GM12878 (cell line): ENCODE measurements at regions not wholly inside any gene's neighbourhood (a gene's known extent, or its start where the extent isn't known, plus 50 kb on each side); places are given as distances from the start of the nearest gene placed in this dataset.

Source experiments
- CTCF ChIP-seq, 3 experiments: IDR thresholded peaks in 2 of 3; conservative IDR thresholded peaks in 1 of 3; 2 replicates each; pipeline ENCODE4 v1.5.1; 2011; ENCODE audit warnings: low read depth in 3 of 3, low read length in 3 of 3, mild to moderate bottlenecking in 3 of 3, control low read depth in 2 of 3, moderate library complexity in 2 of 3, inconsistent platforms in 1 of 3, mixed read lengths in 1 of 3; ENCODE audit not compliant: control insufficient read depth in 2 of 3, insufficient read depth in 1 of 3; ENCODE audit errors: extremely low read depth in 1 of 3
- TAF1 ChIP-seq: IDR thresholded peaks from 2 replicates; pipeline ENCODE4 v1.6.1; 2011; ENCODE audit warnings: mild to moderate bottlenecking, low read depth, low read length, borderline replicate concordance
- TF ChIP-seq, protein P1 (sequence below): IDR thresholded peaks from 2 replicates; pipeline ENCODE4 v1.6.1; 2011; ENCODE audit warnings: low read depth, low read length, improper control_type of control experiment, borderline replicate concordance

GRCh38 chr7:149708026-149708425 lies 65.4 kb downstream of the ZNF467 start:
- no peak for TF ChIP-seq CTCF (IDR thresholded peaks at IDR 0.05 in 2 of 3, conservative IDR thresholded peaks at IDR 0.05 in 1 of 3; ENCODE audit: control insufficient read depth in 2 of 3, extremely low read depth in 1 of 3, insufficient read depth in 1 of 3, low read depth in 3 of 3, low read length in 3 of 3)
- no peak for TF ChIP-seq TAF1
- TF ChIP-seq, protein P1, sequence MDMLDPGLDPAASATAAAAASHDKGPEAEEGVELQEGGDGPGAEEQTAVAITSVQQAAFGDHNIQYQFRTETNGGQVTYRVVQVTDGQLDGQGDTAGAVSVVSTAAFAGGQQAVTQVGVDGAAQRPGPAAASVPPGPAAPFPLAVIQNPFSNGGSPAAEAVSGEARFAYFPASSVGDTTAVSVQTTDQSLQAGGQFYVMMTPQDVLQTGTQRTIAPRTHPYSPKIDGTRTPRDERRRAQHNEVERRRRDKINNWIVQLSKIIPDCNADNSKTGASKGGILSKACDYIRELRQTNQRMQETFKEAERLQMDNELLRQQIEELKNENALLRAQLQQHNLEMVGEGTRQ: no peak
